KG1 (cell line): ENCODE measurements at regions not wholly inside any gene's neighbourhood (a gene's known extent, or its start where the extent isn't known, plus 50 kb on each side); places are given as distances from the start of the nearest gene placed in this dataset.

Source experiments
- DNase-seq: peaks from one replicate; lab custom pipeline; 2025; lab: John Stamatoyannopoulos, UW

GRCh38 chr3:188940573-188940932, 231.2 kb upstream of the TPRG1 start:
- DNase-seq, result no peak

DNA sequence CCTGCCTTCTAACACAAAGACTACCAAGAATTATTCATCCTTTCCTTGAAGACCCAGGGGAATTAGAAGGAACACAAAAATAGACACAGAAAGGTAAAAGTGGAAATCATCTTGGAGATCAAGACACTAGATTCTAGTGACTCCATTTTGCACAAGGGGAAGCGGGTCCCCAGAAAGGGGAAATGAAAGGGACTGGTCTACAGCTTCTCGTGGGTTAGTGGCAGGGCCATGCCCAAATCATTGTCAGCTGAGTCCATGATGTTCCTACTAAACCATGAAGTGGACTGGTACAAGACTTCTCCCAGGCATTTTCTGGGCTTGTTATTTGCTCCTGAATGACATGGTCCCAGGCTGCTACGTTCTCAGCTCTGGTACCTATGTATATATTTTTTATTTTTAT, 230.7 kb upstream of the TPRG1 start:
- no peak for DNase-seq

DNA sequence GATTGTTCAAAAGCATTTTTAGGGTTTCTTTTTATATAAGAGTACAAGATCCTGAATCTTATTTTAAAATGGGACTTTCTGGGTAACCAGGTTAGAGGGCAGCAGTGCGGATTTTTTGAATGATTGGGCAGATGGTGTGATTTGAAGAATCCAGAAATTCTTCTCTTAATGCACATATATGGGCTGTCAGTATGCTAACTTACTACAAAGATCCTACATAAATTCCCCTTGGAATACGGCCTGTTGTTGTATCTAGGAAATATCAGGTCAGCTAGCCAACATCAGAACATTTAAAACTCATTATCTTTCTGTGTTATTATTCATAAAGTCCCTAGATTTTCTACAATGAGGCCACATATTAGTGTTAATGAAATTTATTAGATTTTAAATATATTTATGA, 229.6 kb upstream of the TPRG1 start:
- no peak for DNase-seq

DNA sequence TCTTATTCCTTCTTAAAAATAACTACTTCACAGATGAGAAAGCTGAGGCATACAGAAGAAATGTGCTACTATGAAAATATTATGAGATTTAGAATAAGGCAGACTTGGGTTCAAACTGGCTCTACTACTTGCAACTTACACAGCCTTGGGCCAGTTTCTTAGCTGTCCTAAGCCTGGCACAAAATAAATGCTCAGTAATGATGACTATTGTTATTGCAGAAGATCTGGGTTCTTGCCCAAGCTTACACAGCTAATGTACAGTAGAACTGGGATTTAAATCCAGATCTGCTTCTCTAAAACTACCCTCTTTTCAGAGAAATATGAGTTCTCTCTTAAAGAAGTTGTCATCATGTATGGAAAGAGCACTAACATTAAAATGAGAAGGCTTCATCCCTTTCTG, 228.2 kb upstream of the TPRG1 start:
- DNase-seq, result no peak

DNA sequence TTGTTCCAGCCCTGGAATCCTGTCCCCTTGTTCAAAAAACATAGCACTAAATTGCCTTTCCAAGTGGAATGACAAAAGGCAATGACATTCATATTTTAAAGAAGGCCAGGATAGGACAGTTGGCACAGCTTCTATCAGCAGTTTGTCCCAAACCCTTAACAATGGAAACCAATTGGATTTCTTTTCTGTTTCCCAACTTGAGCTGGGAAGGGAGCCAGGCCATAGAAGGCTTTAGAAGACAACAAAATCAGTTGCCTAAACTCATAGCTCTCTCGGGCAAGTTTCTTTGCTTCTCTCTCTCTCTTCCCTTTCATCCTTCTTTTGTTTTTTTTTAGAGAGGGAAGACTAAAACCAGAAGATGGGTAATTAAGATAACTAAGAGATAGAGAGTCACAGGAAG, 227.7 kb upstream of the TPRG1 start:
- DNase-seq, result no peak

- DNase-seq, result no peak
These were observed 225.2 kb upstream of the TPRG1 start for GRCh38 chr3:188946351-188947240.

DNA sequence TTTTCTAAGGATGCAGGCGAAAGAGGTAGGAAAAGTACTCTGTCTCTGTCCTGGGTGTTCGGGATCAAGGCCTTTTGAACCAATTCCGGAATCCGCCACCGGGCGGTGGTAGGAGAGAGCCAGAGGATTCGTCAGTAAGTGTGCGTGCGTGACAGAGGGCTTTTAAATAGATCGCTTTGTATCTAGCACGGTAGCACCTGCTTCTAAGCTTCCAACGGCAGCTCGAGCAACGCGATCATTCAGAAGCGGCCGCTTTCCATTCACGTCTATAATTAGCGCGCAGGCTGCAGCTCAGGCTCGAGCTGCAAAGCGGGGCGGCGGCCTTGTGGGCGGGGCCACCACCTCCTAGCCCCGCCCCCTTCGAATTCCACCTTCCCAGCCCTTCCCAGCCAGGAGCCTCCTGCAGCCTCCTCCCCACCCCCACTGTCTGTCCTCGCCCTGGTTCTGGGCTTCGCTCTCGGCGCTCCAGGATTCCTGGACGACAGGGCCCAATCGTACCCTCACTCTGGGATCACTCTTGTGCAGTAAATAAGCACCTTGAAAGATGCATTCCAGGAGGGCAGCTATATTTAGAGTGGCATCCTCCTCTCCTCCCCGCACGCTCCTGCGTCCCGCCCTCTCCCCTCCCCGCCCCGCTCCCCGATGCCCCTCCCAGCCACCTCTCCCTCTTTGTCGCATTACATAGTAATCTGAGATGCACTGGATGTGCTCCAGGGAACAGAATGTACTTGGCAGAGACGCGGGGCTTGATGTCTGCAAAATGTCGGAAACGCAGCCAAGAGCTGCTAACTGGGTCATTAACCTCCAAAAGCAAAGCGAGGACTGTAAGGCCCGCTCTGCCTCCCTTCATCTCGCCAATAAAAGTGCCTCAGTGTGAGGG, 224.1 kb upstream of the TPRG1 start:
- no peak for DNase-seq

- DNase-seq, result no peak
These were observed 223.3 kb upstream of the TPRG1 start for GRCh38 chr3:188948281-188948996.

DNA sequence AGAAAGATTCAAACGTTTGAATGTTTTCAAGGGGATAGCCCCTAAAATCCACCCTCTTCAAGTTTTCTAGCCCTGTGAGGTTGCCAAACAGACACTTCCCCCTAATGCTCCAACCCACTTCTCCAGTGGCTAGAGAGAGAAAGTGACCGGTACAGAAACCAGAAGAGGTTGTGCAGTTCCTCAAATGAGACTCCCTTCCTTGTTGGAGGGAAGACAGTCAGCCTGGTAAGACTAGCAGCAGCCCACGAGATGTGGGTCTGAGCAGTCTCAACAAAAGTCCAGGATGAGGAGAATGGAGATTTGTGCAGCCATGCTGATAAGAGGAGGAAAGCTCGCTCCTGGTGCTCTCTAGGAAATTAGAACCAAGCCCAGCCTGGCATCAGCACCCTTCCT, 222.8 kb upstream of the TPRG1 start:
- DNase-seq, result no peak

DNA sequence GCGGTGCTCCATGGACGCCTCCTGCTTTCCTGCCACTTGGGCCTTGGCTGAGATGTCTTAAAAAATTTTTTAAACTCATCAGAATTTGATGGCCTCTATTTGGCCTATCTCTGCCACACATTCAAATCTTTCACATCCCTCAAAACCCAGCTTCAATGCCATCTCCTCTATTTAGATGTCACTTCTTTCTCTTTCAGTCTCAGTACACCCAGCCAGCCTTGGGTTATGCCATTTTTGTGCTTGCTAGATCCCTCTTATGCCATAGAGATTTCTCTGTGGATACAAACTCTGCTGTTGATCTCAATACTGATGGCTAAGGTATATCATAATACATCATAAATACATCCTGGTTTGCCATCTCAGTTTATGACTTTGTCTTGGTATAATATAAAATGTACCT, 222.3 kb upstream of the TPRG1 start:
- DNase-seq, result no peak

GRCh38 chr3:188949996-188950395, 221.8 kb upstream of the TPRG1 start:
- no peak for DNase-seq

DNA sequence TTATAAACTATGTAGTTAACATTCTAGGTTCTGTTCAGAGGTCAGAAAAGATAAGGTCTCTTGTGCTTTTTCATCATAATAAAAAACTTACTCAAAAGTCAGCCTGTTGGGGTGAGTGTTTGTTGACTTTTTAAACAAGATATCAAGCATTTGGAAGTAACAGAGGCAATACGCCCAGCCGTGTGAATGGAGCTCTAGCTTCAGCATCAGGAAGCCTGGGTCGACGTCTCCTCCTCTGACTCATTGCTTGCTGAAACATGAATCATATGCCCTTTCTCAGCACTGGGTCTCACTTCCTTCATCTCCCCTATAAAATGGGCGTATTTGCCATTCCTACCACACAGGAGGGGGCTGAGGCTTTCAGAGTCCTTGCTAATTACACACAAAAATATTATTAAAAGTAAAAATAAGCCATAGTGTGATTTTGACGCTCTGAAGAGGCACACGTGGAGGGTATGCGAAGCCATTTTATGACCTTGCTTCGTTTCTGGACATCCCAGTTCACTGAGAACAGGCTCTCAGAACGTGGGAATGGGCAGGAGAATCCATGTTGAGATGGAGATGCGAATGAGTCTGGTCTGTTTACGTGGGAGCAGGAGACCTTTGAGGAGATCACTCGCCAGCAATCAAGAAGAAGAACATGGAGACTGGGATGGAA, 220.8 kb upstream of the TPRG1 start:
- no peak for DNase-seq

- no peak for DNase-seq
These were observed 220.0 kb upstream of the TPRG1 start for GRCh38 chr3:188951734-188952133.

DNA sequence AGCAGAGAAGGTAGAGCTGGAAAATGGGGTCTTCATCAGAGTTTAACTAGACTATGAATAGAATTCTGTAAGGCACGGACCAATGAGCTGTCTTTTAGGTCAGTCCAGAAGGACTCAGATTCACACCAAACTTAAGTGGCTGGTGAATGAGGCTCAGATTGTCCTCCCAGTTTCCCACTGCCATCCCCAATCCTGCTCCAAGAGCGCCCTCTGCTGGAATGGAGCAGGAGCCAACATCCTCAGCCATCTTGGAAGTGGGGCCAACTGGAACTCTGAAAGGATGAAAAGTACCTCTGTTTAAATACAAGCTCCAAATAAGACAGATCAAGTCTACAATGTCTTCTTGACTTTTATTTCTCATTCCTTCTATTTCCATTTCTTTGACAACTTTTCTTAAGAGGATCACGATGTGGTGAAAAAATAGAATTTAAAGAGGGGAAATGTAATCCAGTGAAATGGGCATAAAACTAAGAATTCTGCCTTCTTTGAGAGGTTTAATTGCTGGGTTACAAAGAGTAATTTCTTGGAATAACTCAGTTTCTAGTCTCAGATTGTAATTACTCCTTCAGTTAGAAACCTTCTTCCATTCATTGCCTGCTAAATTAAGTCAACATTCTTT, 217.1 kb upstream of the TPRG1 start:
- peak; percentile 32 for DNase-seq

DNA sequence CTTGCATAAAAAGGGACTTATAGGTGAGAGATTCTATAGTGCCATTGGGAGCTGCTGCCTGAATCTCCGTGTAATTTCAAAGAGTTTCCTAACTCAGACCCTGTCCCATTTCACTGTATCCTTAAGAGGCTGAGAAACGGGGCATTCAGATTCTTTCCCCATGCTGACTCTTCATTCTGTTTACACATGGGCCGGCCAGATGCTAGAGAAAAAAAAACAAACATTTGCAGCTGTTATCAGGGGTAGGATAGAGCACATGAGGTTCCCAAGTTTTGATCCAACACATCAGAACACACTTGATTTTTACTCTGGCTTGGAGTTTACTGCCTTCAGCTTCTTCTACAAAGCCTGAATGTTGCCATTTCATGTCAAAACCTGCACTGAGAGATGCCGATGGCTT, 215.9 kb upstream of the TPRG1 start:
- no peak for DNase-seq

- DNase-seq, result peak; percentile 50
These were observed 214.8 kb upstream of the TPRG1 start for GRCh38 chr3:188956839-188957489.

DNA sequence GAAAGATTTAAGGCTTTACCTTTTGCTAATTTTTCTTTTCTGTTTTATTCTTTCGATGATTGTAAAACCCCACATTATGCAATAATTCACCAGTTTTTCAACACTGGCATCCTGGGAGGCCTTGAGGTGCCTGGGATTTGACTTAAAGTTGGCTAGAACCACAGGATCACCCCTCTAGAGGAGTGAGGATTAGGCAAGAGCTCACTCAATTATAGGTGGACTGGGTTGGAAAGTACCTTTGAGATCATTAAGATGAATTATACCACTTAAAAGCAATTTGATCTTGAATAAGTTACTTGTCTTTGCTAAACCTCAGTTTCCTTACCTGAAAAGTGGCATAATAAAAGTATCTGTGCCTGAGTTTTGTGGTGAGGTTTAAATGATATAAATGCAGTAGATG, 212.8 kb upstream of the TPRG1 start:
- no peak for DNase-seq

- DNase-seq, result no peak
These were observed 209.2 kb upstream of the TPRG1 start for GRCh38 chr3:188962253-188963247.

DNA sequence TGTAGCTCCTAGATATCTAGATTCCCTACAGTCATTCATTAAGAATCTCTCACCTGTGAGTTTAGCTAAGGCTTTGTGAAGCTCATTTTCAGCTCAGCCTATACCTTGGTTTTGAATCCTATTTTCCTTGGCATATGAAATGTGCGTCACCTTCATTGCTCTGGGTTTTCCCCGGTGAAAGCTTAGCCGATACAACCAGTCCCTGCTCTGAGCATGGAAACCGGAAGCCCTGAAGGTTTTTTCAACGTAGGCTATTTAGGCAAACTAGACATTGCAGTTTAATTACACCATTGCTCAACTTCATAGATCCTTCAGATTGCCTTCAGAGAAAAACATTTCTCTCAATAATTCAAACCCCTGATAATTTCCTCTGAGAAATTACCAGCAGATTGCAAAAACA, 206.8 kb upstream of the TPRG1 start:
- DNase-seq, result no peak

- DNase-seq, result peak; percentile 61
These were observed 199.5 kb upstream of the TPRG1 start for GRCh38 chr3:188972310-188972709.
